HCT116 (cell line): ENCODE measurements at regions not wholly inside any gene's neighbourhood (a gene's known extent, or its start where the extent isn't known, plus 50 kb on each side); places are given as distances from the start of the nearest gene placed in this dataset.

Experiments used
- ATAC-seq: fragments of 200-7000 bp; cut with Tn5 transposase; 2 replicates; pipeline ENCODE4 v1.9.1; 2020; ENCODE audit warnings: mild to moderate bottlenecking, moderate library complexity
- BruUV-seq: library from RNA; stranded (reverse); fragments of 400-500 nt; replicated peaks from 2 replicates; lab custom pipeline; 2021; lab: Mats Ljungman, UMichigan
- CTCF ChIA-PET: fragments of 300-600 bp; sonication (Branson Sonifier 250); formaldehyde crosslinking; loops from one replicate; lab custom pipeline; 2021; ENCODE audit warnings: antibody characterized with exemption; lab: Charles Lee
- POLR2A ChIA-PET: fragments of 300-600, 350-600 bp; sonication (Branson Sonifier 250); formaldehyde crosslinking; loops from one replicate; lab custom pipeline; 2021; ENCODE audit warnings: antibody characterized with exemption; lab: Charles Lee
- RAD21 ChIA-PET, 2 experiments: fragments of 300-600 bp; sonication (Branson Sonifier 250); formaldehyde crosslinking; loops; one replicate each; lab custom pipeline; 2023; ENCODE audit warnings: low total read pairs in 2 of 2; ENCODE audit not compliant: uncharacterized antibody in 2 of 2, unreplicated experiment in 2 of 2, low non-redundant PET in 1 of 2; lab: Charles Lee
- DNase-seq: peaks from one replicate; pipeline ENCODE4 v3.0.0-alpha.2; 2010; ENCODE audit warnings: low read depth, low spot score
- H2AFZ ChIP-seq: fragments of 200-600 bp; shearing (Covaris generic), sonication (generic); 2 replicates; pipeline ENCODE4 v1.6.1; 2017; ENCODE audit warnings: low read depth, mixed run types, mixed read lengths, antibody characterized with exemption, low read length; ENCODE audit not compliant: poor library complexity, severe bottlenecking
- H3K27ac ChIP-seq: 2 replicates; pipeline ENCODE4 v1.5.1; 2012; ENCODE audit warnings: low read depth, low read length
- H3K27me3 ChIP-seq: fragments of 200-600 bp; sonication (generic); 2 replicates; pipeline ENCODE4 v1.6.1; 2016; ENCODE audit warnings: mixed run types, low read length, mixed read lengths; ENCODE audit not compliant: insufficient read depth
- H3K36me3 ChIP-seq, 2 experiments: fragments of 200-500 bp in 1 of 2; fragments of 200-600 bp in 1 of 2; sonication (Bioruptor generic) in 1 of 2; sonication (generic) in 1 of 2; 2 replicates each; pipeline versions ENCODE4 v1.5.1 to v1.6.1; 2014 to 2016; ENCODE audit warnings: low read length in 2 of 2, inconsistent platforms in 1 of 2, mixed read lengths in 1 of 2, mixed run types in 1 of 2; ENCODE audit not compliant: insufficient read depth in 2 of 2, control insufficient read depth in 1 of 2
- H3K4me1 ChIP-seq, 2 experiments: fragments of 200-600 bp in 1 of 2; sonication (generic) in 1 of 2; 2 replicates each; pipeline versions ENCODE4 v1.5.1 to v1.6.1; 2012 to 2017; ENCODE audit warnings: low read length in 2 of 2, inconsistent platforms in 1 of 2, mild to moderate bottlenecking in 1 of 2, mixed read lengths in 1 of 2, mixed run types in 1 of 2, moderate library complexity in 1 of 2; ENCODE audit not compliant: insufficient read depth in 2 of 2, control insufficient read depth in 1 of 2
- H3K4me2 ChIP-seq: fragments of 200-600 bp; sonication (generic); 2 replicates; pipeline ENCODE4 v1.6.1; 2017; ENCODE audit warnings: mixed run types, low read length, mixed read lengths
- H3K4me3 ChIP-seq, 2 experiments: fragments of 200-600 bp in 1 of 2; sonication (generic) in 1 of 2; replicated peaks in 1 of 2; 2 replicates each; pipeline ENCODE4 v1.5.1; 2011 to 2016; ENCODE audit warnings: low read length in 2 of 2, control low read depth in 1 of 2, low read depth in 1 of 2, mild to moderate bottlenecking in 1 of 2, mixed read lengths in 1 of 2, mixed run types in 1 of 2
- H3K79me2 ChIP-seq: fragments of 200-600 bp; sonication (generic); 2 replicates; pipeline ENCODE4 v1.6.1; 2017; ENCODE audit warnings: mild to moderate bottlenecking, mixed run types, low read length, moderate library complexity, mixed read lengths; ENCODE audit not compliant: insufficient read depth
- H3K9ac ChIP-seq: fragments of 200-600 bp; sonication (generic); 2 replicates; pipeline ENCODE4 v1.6.1; 2016; ENCODE audit warnings: low read length, mixed read lengths
- H3K9me2 ChIP-seq: fragments of 200-600 bp; sonication (generic), shearing (Covaris generic); 2 replicates; pipeline ENCODE4 v1.6.1; 2017; ENCODE audit warnings: mixed run types, mild to moderate bottlenecking, moderate library complexity; ENCODE audit not compliant: insufficient read depth
- H3K9me3 ChIP-seq, 2 experiments: fragments of 200-500 bp in 1 of 2; fragments of 200-600 bp in 1 of 2; sonication (Bioruptor generic) in 1 of 2; sonication (generic) in 1 of 2; 2 replicates each; pipeline ENCODE4 v1.6.1; 2014 to 2017; ENCODE audit warnings: low read length in 2 of 2, mixed read lengths in 2 of 2, inconsistent platforms in 1 of 2, low read depth in 1 of 2, mild to moderate bottlenecking in 1 of 2, mixed run types in 1 of 2, moderate library complexity in 1 of 2; ENCODE audit not compliant: control insufficient read depth in 1 of 2, insufficient read depth in 1 of 2
- H4K20me1 ChIP-seq: fragments of 200-600 bp; sonication (generic), shearing (Covaris generic); 2 replicates; pipeline ENCODE4 v1.6.1; 2017; ENCODE audit warnings: mixed run types, mild to moderate bottlenecking, moderate library complexity; ENCODE audit not compliant: insufficient read depth
- CBX3 ChIP-seq: IDR thresholded peaks from 2 replicates; pipeline ENCODE4 v1.6.1; 2012; ENCODE audit warnings: low read depth
- CEBPB ChIP-seq: IDR thresholded peaks from 2 replicates; pipeline ENCODE4 v1.6.1; 2012; ENCODE audit warnings: low read depth
- EGR1 ChIP-seq: IDR thresholded peaks from 2 replicates; pipeline ENCODE4 v1.6.1; 2012; ENCODE audit warnings: low read depth
- EZH2 ChIP-seq: fragments of 200-600 bp; sonication (generic); IDR thresholded peaks from 2 replicates; pipeline ENCODE4 v1.6.1; 2017; ENCODE audit warnings: antibody characterized with exemption, mixed run types
- POLR2AphosphoS5 ChIP-seq: IDR thresholded peaks from 2 replicates; pipeline ENCODE4 v1.6.1; 2011; ENCODE audit warnings: mild to moderate bottlenecking, low read depth, low read length, moderate library complexity
- RAD21 ChIP-seq: IDR thresholded peaks from 2 replicates; pipeline ENCODE4 v1.6.1; 2012; ENCODE audit warnings: low read depth, mild to moderate bottlenecking
- SP1 ChIP-seq: IDR thresholded peaks from 2 replicates; pipeline ENCODE4 v1.6.1; 2012; ENCODE audit warnings: low read depth
- intact Hi-C: fragments of 100-400 bp; cut with micrococcal nuclease; formaldehyde crosslinking; loops from 2 replicates; pipeline ENCODE4 v1.10.0; 2022
- TF ChIP-seq, protein P1 (sequence below): IDR thresholded peaks from 2 replicates; pipeline ENCODE4 v1.6.1; 2011; ENCODE audit warnings: mild to moderate bottlenecking, low read length, moderate library complexity; ENCODE audit not compliant: insufficient replicate concordance; ENCODE audit errors: extremely low read depth
- TF ChIP-seq, protein P2 (sequence below): IDR thresholded peaks from 2 replicates; pipeline ENCODE4 v1.6.1; 2012
- TF ChIP-seq, protein P3 (sequence below): IDR thresholded peaks from 2 replicates; pipeline ENCODE4 v1.6.1; 2012

DNA sequence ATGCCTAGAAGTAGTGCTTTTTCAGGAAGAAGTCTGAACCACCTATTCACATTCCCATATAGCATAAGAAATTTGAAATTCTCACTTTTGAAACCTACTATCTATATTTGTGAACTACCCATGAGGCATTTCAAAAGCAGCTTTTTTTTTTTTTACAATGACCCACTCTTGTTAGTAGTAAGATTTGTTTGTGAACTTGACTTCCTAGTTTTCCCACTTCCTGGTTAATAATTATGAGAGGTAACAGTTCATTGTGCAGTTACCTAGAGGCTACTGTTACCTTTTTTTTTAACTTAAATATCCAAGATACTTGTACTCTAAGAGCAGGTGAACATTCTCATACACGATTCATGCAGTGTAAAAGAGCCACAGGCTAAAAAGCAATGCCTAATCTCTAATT is 371.7 kb upstream of the ADGRL2 start:
- Histone ChIP-seq H3K4me3 (no peak overlapping the region), H3K4me1 (no peaks in the 10 kb centered on the region), H2AFZ (no peak overlapping the region), H3K79me2 (no peaks in the 10 kb centered on the region), H3K4me2 (no peak overlapping the region), H3K27ac (no peak overlapping the region), H4K20me1 (no peaks in the 10 kb centered on the region), H3K9me2 (no peaks in the 10 kb centered on the region), H3K27me3 (no peaks in the 10 kb centered on the region), H3K9ac (no peak overlapping the region), H3K36me3 (no peaks in the 10 kb centered on the region), H3K9me3 (no peaks in the 10 kb centered on the region)
- POLR2A ChIA-PET, result no interaction called here
- CTCF ChIA-PET, result no interaction called here
- intact Hi-C loops, result no loop called here
- no TSS peak for BruUV-seq
- DNase-seq (no peak), ATAC-seq (no peak)
- RAD21 ChIA-PET, result no interaction called here
- TF ChIP-seq CBX3 (no peak), RAD21 (no peak), CEBPB (no peak), EGR1 (no peak), SP1 (no peak), EZH2 (no peak), POLR2AphosphoS5 (no peak)
- TF ChIP-seq, protein P1, sequence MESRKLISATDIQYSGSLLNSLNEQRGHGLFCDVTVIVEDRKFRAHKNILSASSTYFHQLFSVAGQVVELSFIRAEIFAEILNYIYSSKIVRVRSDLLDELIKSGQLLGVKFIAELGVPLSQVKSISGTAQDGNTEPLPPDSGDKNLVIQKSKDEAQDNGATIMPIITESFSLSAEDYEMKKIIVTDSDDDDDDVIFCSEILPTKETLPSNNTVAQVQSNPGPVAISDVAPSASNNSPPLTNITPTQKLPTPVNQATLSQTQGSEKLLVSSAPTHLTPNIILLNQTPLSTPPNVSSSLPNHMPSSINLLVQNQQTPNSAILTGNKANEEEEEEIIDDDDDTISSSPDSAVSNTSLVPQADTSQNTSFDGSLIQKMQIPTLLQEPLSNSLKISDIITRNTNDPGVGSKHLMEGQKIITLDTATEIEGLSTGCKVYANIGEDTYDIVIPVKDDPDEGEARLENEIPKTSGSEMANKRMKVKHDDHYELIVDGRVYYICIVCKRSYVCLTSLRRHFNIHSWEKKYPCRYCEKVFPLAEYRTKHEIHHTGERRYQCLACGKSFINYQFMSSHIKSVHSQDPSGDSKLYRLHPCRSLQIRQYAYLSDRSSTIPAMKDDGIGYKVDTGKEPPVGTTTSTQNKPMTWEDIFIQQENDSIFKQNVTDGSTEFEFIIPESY, result no peak
- TF ChIP-seq, protein P2, sequence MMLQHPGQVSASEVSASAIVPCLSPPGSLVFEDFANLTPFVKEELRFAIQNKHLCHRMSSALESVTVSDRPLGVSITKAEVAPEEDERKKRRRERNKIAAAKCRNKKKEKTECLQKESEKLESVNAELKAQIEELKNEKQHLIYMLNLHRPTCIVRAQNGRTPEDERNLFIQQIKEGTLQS, result no peak
- TF ChIP-seq, protein P3, sequence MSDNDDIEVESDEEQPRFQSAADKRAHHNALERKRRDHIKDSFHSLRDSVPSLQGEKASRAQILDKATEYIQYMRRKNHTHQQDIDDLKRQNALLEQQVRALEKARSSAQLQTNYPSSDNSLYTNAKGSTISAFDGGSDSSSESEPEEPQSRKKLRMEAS, result no peak
